ENCODE measurements at regions not wholly inside any gene's neighbourhood (a gene's known extent, or its start where the extent isn't known, plus 50 kb on each side); places are given as distances from the start of the nearest gene placed in this dataset.

DNA sequence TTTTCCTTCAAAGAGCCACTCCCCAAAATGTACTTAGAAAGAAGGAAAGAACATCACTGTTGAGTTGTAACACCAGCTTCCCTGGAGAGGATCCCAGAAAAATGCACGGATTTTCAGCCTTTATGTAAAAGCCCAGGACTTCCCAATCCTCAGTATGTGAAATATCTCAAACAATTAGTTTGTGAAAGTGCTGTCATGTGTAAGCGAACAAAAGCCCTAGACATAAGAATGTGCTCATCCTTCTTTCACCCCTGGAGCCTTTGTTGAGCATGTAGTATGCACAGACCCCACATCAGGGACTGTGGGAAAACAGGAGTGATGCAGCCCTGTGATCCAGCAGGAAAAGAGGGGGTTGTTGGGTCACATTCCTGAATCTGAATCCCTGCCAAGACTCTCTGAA lies 441.4 kb upstream of the ZNF507 start:
- WGBS = 61% methylated on average over 2 of the region's 2 CpGs
- Histone ChIP-seq H3K27me3 (ENCODE audit: control insufficient read depth in 4 of 4, insufficient read depth in 4 of 4, low read length in 3 of 4) (no peaks in the 10 kb centered on the region), H3K27ac (ENCODE audit: low read depth in 1 of 2, low read length in 2 of 2) (no peak overlapping the region), H3K36me3 (ENCODE audit: control insufficient read depth in 4 of 4, insufficient read depth in 3 of 4, low read depth in 1 of 4, low read length in 3 of 4) (no peaks in the 10 kb centered on the region), H3K4me3 (ENCODE audit: low read depth in 1 of 3, low read length in 3 of 3) (no peak overlapping the region), H3K9me3 (ENCODE audit: control insufficient read depth in 4 of 4, low read length in 3 of 4) (peaks cover 0 to 3% (median 0%) of the 10 kb centered on the region in 4 donors), H3K4me1 (ENCODE audit: control insufficient read depth in 4 of 4, insufficient read depth in 4 of 4, low read length in 3 of 4) (no peaks in the 10 kb centered on the region), H3K9ac (ENCODE audit: low read depth in 1 of 2, low read length in 2 of 2) (no peak overlapping the region)
- TF ChIP-seq EGR1 (IDR thresholded peaks at IDR 0.05; ENCODE audit: low read depth in 2 of 2) (no peak), ATF3 (IDR thresholded peaks at IDR 0.05) (no peak), HNF4G (IDR thresholded peaks at IDR 0.05) (no peak), HNF4A (conservative IDR thresholded peaks at IDR 0.05) (no peak)
- no peak for DNase-seq (ENCODE audit: low spot score)

- Histone ChIP-seq H3K4me1 (ENCODE audit: control insufficient read depth in 4 of 4, insufficient read depth in 4 of 4, low read length in 3 of 4) (no peaks in the 10 kb centered on the region), H3K27me3 (ENCODE audit: control insufficient read depth in 4 of 4, insufficient read depth in 4 of 4, low read length in 3 of 4) (no peaks in the 10 kb centered on the region), H3K9ac (ENCODE audit: low read depth in 1 of 2, low read length in 2 of 2) (no peak overlapping the region), H3K36me3 (ENCODE audit: control insufficient read depth in 4 of 4, insufficient read depth in 3 of 4, low read depth in 1 of 4, low read length in 3 of 4) (no peaks in the 10 kb centered on the region), H3K4me3 (ENCODE audit: low read depth in 1 of 3, low read length in 3 of 3) (no peak overlapping the region), H3K27ac (ENCODE audit: low read depth in 1 of 2, low read length in 2 of 2) (no peak overlapping the region), H3K9me3 (ENCODE audit: control insufficient read depth in 4 of 4, low read length in 3 of 4) (peaks cover 0 to 3% (median 0%) of the 10 kb centered on the region in 4 donors)
- TF ChIP-seq, protein P1, sequence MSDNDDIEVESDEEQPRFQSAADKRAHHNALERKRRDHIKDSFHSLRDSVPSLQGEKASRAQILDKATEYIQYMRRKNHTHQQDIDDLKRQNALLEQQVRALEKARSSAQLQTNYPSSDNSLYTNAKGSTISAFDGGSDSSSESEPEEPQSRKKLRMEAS (IDR thresholded peaks at IDR 0.05) = no peak
- TF ChIP-seq NR2F2 (IDR thresholded peaks at IDR 0.05) = peak; percentile 18
- DNase-seq (ENCODE audit: low spot score) = no peak
- 55% methylated on average over 9 of the region's 9 CpGs for WGBS
Observed at GRCh38 chr19:31906111-31906871, 439.1 kb upstream of the ZNF507 start.

DNA sequence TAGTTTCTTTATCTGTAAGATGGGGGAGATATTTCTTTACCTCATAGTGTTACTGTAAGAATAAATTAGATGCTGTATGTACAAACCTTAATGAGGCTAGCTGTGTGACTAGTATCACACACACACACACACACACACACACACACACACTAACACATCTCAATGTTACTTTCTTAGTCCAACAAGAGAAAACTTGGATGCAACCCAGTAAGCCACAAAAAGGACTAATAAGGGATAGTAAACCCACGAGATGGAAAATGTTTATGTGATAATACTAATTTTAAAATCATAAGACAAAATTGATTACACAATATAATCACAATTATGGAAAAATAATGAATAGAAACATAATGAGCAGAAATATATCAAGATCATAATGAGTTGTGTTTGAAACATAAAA lies 437.7 kb upstream of the ZNF507 start:
- DNase-seq (ENCODE audit: low spot score) = no peak
- Histone ChIP-seq H3K4me3 (ENCODE audit: low read depth in 1 of 3, low read length in 3 of 3) (no peak overlapping the region), H3K4me1 (ENCODE audit: control insufficient read depth in 4 of 4, insufficient read depth in 4 of 4, low read length in 3 of 4) (no peaks in the 10 kb centered on the region), H3K9me3 (ENCODE audit: control insufficient read depth in 4 of 4, low read length in 3 of 4) (peaks cover 0 to 3% (median 0%) of the 10 kb centered on the region in 4 donors), H3K36me3 (ENCODE audit: control insufficient read depth in 4 of 4, insufficient read depth in 3 of 4, low read depth in 1 of 4, low read length in 3 of 4) (no peaks in the 10 kb centered on the region), H3K27me3 (ENCODE audit: control insufficient read depth in 4 of 4, insufficient read depth in 4 of 4, low read length in 3 of 4) (no peaks in the 10 kb centered on the region), H3K27ac (ENCODE audit: low read depth in 1 of 2, low read length in 2 of 2) (no peak overlapping the region), H3K9ac (ENCODE audit: low read depth in 1 of 2, low read length in 2 of 2) (no peak overlapping the region)
- TF ChIP-seq, protein P1 (IDR thresholded peaks at IDR 0.05) = no peak
- TF ChIP-seq RAD21 (IDR thresholded peaks at IDR 0.05) = no peak
- TF ChIP-seq, protein P2, sequence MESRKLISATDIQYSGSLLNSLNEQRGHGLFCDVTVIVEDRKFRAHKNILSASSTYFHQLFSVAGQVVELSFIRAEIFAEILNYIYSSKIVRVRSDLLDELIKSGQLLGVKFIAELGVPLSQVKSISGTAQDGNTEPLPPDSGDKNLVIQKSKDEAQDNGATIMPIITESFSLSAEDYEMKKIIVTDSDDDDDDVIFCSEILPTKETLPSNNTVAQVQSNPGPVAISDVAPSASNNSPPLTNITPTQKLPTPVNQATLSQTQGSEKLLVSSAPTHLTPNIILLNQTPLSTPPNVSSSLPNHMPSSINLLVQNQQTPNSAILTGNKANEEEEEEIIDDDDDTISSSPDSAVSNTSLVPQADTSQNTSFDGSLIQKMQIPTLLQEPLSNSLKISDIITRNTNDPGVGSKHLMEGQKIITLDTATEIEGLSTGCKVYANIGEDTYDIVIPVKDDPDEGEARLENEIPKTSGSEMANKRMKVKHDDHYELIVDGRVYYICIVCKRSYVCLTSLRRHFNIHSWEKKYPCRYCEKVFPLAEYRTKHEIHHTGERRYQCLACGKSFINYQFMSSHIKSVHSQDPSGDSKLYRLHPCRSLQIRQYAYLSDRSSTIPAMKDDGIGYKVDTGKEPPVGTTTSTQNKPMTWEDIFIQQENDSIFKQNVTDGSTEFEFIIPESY (IDR thresholded peaks at IDR 0.05) = no peak
- no peak for TF ChIP-seq YY1 (IDR thresholded peaks at IDR 0.05)
- no peak for TF ChIP-seq REST (IDR thresholded peaks at IDR 0.05)
- TF ChIP-seq EGR1 (IDR thresholded peaks at IDR 0.05; ENCODE audit: low read depth in 2 of 2) = no peak
- TF ChIP-seq CTCF (IDR thresholded peaks at IDR 0.05; ENCODE audit: low read depth, low read length, missing input control) = no peak
- no peak for TF ChIP-seq FOXA1 (IDR thresholded peaks at IDR 0.05)
- TF ChIP-seq ATF3 (IDR thresholded peaks at IDR 0.05) = no peak
- no peak for TF ChIP-seq SP1 (IDR thresholded peaks at IDR 0.05)
- TF ChIP-seq HNF4A (conservative IDR thresholded peaks at IDR 0.05) = no peak
- no peak for TF ChIP-seq RXRA (IDR thresholded peaks at IDR 0.05)
- 31% methylated on average over 1 of the region's 1 CpG for WGBS
